ENCODE measurements at regions not wholly inside any gene's neighbourhood (a gene's known extent, or its start where the extent isn't known, plus 50 kb on each side); places are given as distances from the start of the nearest gene placed in this dataset.

- no peak for TF ChIP-seq EP300 (IDR thresholded peaks at IDR 0.05; ENCODE audit: borderline replicate concordance in 1 of 2, low read depth in 1 of 2, low read length in 1 of 2)
- no peak for TF ChIP-seq CTCF (IDR thresholded peaks at IDR 0.05)
Measured at GRCh38 chr9:84057662-84058061, 77.1 kb downstream of the RMI1 start.

Data from SK-N-SH (cell line).